Activated CD8-positive, alpha-beta T cell treated with anti-CD3 and anti-CD28 coated beads for 36 hours (primary cell): ENCODE measurements at regions not wholly inside any gene's neighbourhood (a gene's known extent, or its start where the extent isn't known, plus 50 kb on each side); places are given as distances from the start of the nearest gene placed in this dataset.

Source experiments
- ATAC-seq: fragments of 200-7000 bp; cut with Tn5 transposase; one replicate; pipeline ENCODE4 v1.10.0; 2021; ENCODE audit warnings: mild to moderate bottlenecking, moderate library complexity
- CTCF ChIA-PET: fragments of 350-600 bp; sonication (Branson Sonifier 250); formaldehyde crosslinking; loops from one replicate; lab custom pipeline; 2021; ENCODE audit warnings: antibody characterized with exemption; lab: Charles Lee
- POLR2A ChIA-PET: fragments of 350-600 bp; sonication (Branson Sonifier 250); formaldehyde crosslinking; loops from one replicate; lab custom pipeline; 2021; ENCODE audit warnings: antibody characterized with exemption; lab: Charles Lee
- DNase-seq: peaks from one replicate; pipeline ENCODE4 v3.0.0-alpha.2; 2020
- H3K27ac Mint-ChIP-seq: one replicate; pipeline ENCODE4 v1.8.0; 2021; ENCODE audit warnings: mild to moderate bottlenecking, mixed read lengths
- H3K27me3 Mint-ChIP-seq: one replicate; pipeline ENCODE4 v1.8.0; 2021; ENCODE audit warnings: mixed read lengths
- H3K36me3 Mint-ChIP-seq: one replicate; pipeline ENCODE4 v1.8.0; 2021; ENCODE audit warnings: low read depth, mixed read lengths
- H3K4me1 Mint-ChIP-seq: one replicate; pipeline ENCODE4 v1.8.0; 2021; ENCODE audit warnings: low read depth, mixed read lengths
- H3K4me3 Mint-ChIP-seq: one replicate; pipeline ENCODE4 v1.8.0; 2021; ENCODE audit warnings: mild to moderate bottlenecking, moderate library complexity, mixed read lengths
- H3K9me3 Mint-ChIP-seq: one replicate; pipeline ENCODE4 v1.8.0; 2021; ENCODE audit warnings: mixed read lengths
- intact Hi-C: fragments of 100-400 bp; cut with micrococcal nuclease; formaldehyde crosslinking; loops from one replicate; pipeline ENCODE4 v1.10.0; 2022
- TF ChIP-seq, protein P1 (sequence below): fragments of 200-600 bp; IDR thresholded peaks from one replicate; pipeline ENCODE4 v1.8.0; 2022; ENCODE audit warnings: antibody characterized with exemption, mild to moderate bottlenecking

DNA sequence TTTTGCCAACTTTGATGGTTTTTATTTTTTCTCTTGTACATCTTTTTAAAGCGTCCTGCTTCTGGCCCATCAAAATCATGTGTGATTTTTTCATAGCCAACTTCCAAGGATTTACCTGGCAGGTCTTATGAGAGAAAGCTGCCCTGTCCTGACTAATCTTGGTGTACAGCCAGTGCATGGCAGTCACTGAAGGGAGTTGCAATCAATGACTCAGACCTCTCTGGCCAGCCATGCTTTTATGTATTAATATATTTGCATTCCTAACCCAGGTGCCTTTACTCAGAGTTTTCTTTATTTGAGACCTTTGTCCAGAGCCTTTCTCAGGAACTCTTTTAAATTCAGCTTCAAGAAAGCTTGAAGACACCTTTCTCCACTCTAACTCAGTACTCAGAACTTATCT lies 691.5 kb upstream of the HTR2C start:
- ChIA-PET CTCF (no interaction called here), POLR2A (no interaction called here)
- intact Hi-C loops: no loop called here
- TF ChIP-seq, protein P1, sequence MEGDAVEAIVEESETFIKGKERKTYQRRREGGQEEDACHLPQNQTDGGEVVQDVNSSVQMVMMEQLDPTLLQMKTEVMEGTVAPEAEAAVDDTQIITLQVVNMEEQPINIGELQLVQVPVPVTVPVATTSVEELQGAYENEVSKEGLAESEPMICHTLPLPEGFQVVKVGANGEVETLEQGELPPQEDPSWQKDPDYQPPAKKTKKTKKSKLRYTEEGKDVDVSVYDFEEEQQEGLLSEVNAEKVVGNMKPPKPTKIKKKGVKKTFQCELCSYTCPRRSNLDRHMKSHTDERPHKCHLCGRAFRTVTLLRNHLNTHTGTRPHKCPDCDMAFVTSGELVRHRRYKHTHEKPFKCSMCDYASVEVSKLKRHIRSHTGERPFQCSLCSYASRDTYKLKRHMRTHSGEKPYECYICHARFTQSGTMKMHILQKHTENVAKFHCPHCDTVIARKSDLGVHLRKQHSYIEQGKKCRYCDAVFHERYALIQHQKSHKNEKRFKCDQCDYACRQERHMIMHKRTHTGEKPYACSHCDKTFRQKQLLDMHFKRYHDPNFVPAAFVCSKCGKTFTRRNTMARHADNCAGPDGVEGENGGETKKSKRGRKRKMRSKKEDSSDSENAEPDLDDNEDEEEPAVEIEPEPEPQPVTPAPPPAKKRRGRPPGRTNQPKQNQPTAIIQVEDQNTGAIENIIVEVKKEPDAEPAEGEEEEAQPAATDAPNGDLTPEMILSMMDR: no peak
- H3K27me3 Mint-ChIP-seq: no peaks in the 10 kb centered on the region
- ATAC-seq (no peak), DNase-seq (no peak)
- H3K27ac Mint-ChIP-seq: no peak overlapping the region
- H3K9me3 Mint-ChIP-seq: peaks cover 3% of the 10 kb centered on the region
- H3K4me1 Mint-ChIP-seq: no peaks in the 10 kb centered on the region
- H3K36me3 Mint-ChIP-seq: no peaks in the 10 kb centered on the region
- no peak overlapping the region for H3K4me3 Mint-ChIP-seq

DNA sequence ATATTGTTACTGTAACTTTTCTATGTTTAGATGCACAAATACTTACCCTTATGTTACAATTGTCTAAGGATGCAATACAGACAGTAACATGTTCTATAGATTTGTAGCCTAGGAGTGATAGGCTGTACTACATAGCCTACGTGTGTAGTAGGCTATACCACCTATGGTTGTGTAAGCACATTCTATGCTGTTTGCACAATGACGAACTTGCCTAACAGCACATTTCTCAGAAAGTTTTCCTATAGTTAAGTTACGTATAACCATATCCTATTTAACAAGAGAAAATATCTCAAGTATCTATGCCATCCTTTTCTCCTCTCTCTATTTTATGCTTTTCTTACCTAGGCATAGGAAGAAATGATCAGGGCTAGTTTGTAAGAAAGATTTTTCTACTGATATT lies 710.8 kb upstream of the HTR2C start:
- intact Hi-C loops: no loop called here
- H3K27me3 Mint-ChIP-seq: no peaks in the 10 kb centered on the region
- POLR2A ChIA-PET: no interaction called here
- ATAC-seq: no peak
- no peaks in the 10 kb centered on the region for H3K36me3 Mint-ChIP-seq
- no peak for DNase-seq
- H3K4me1 Mint-ChIP-seq: no peaks in the 10 kb centered on the region
- TF ChIP-seq, protein P1: no peak
- H3K4me3 Mint-ChIP-seq: no peak overlapping the region
- H3K9me3 Mint-ChIP-seq: peaks cover 2% of the 10 kb centered on the region
- CTCF ChIA-PET: no interaction called here
- no peak overlapping the region for H3K27ac Mint-ChIP-seq

DNA sequence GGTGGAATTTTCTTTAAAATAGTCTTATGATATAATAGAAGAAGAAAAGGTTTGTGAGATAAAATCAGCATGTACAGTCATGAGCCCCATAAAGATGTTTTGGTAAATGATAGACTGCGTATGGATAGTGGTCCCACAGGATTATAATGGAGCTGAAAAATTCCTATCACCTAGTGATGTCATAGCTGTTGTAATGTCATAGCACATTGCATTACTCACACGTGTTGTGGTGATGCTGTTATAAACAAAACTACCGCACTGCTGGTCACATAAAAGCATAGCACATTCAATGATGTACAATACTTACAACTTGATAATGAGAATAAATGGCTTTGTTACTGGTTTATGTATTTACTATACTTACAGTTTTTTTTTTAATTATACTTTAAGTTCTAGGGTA lies 715.2 kb upstream of the HTR2C start:
- Mint-ChIP-seq H3K4me1 (no peaks in the 10 kb centered on the region), H3K4me3 (no peak overlapping the region), H3K36me3 (no peaks in the 10 kb centered on the region), H3K27ac (no peak overlapping the region), H3K27me3 (no peaks in the 10 kb centered on the region), H3K9me3 (no peaks in the 10 kb centered on the region)
- DNase-seq: no peak
- TF ChIP-seq, protein P1: no peak
- intact Hi-C loops: no loop called here
- POLR2A ChIA-PET: no interaction called here
- ATAC-seq: no peak
- CTCF ChIA-PET: no interaction called here

DNA sequence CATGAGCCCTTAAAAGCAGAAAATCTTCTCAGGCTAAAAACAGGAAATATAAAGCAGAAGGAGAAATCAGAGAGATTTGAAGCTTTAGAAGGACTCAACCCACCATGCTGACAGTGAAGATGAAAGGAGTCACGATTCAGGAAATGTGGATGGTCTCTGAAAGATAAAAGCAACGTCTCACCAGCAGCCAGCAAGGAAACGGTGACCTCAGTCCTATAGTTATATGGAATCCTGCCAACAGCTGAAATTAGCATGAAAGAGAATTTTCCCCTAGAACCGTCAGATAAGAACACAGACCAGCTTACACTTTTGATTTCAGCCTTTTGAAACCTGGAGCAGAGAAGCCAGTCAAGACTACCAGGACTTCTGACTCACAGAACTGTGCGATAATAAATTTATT lies 715.7 kb upstream of the HTR2C start:
- ChIA-PET CTCF (no interaction called here), POLR2A (no interaction called here)
- TF ChIP-seq, protein P1: no peak
- Mint-ChIP-seq H3K27me3 (no peaks in the 10 kb centered on the region), H3K27ac (no peak overlapping the region), H3K36me3 (no peaks in the 10 kb centered on the region), H3K9me3 (no peaks in the 10 kb centered on the region), H3K4me1 (no peaks in the 10 kb centered on the region), H3K4me3 (no peak overlapping the region)
- ATAC-seq (no peak), DNase-seq (no peak)
- intact Hi-C loops: no loop called here

DNA sequence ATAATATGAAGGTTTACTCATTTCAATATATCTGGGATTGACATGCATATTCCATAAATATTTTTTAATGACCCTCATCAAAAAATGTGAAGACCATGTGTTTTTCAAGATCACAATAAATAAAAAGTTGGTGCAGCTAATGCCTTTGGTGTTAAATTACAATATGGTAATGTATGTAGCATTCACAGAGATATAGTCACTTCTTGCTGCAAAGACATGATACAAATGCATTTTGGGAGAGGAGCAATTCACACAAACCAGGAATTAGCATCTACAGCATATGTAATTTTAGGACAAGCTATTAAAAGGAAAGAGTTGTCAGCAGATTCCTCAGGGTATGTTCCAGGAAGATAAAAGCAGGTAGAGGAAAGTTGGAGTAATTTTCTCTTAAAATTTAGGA lies 734.5 kb upstream of the HTR2C start:
- POLR2A ChIA-PET: no interaction called here
- TF ChIP-seq, protein P1: no peak
- intact Hi-C loops: no loop called here
- H3K4me1 Mint-ChIP-seq: no peaks in the 10 kb centered on the region
- ATAC-seq (no peak), DNase-seq (no peak)
- H3K36me3 Mint-ChIP-seq: no peaks in the 10 kb centered on the region
- H3K27me3 Mint-ChIP-seq: no peaks in the 10 kb centered on the region
- peaks cover 1% of the 10 kb centered on the region for H3K9me3 Mint-ChIP-seq
- no peak overlapping the region for H3K27ac Mint-ChIP-seq
- no peak overlapping the region for H3K4me3 Mint-ChIP-seq
- CTCF ChIA-PET: no interaction called here
